ENCODE measurements at regions not wholly inside any gene's neighbourhood (a gene's known extent, or its start where the extent isn't known, plus 50 kb on each side); places are given as distances from the start of the nearest gene placed in this dataset.

GRCh38 chr2:146776596-146776995 lies 1068.2 kb upstream of the ACVR2A start:
- 15 to 58% (median 34%) methylated on average over 4 of the region's 4 CpGs for WGBS, 3 donors
- peak; percentile 32 to 46 for DNase-seq
- no peaks in the 10 kb centered on the region for H3K4me1 ChIP-seq (ENCODE audit: control insufficient read depth in 3 of 3, insufficient read depth in 2 of 3, low read depth in 1 of 3, low read length in 2 of 3)
- H3K27ac ChIP-seq (ENCODE audit: low read depth in 1 of 3, low read length in 2 of 3) = no peak overlapping the region
- H3K27me3 ChIP-seq (ENCODE audit: control insufficient read depth in 3 of 3, insufficient read depth in 3 of 3, low read length in 3 of 3) = no peaks in the 10 kb centered on the region
- H3K9me3 ChIP-seq (ENCODE audit: control insufficient read depth in 2 of 2, insufficient read depth in 1 of 2, low read depth in 1 of 2, low read length in 1 of 2) = peaks cover 0 to 5% of the 10 kb centered on the region in 2 donors
- no peaks in the 10 kb centered on the region for H3K36me3 ChIP-seq (ENCODE audit: control insufficient read depth in 3 of 3, insufficient read depth in 2 of 3, low read depth in 1 of 3, low read length in 3 of 3)
- no peak overlapping the region for H3K4me3 ChIP-seq (ENCODE audit: low read depth in 1 of 3, low read length in 3 of 3)
- FAIRE-seq = no peak

GRCh38 chr2:146771531-146771930 lies 1073.3 kb upstream of the ACVR2A start:
- H3K36me3 ChIP-seq (ENCODE audit: control insufficient read depth in 3 of 3, insufficient read depth in 2 of 3, low read depth in 1 of 3, low read length in 3 of 3) = no peaks in the 10 kb centered on the region
- no peaks in the 10 kb centered on the region for H3K9me3 ChIP-seq (ENCODE audit: control insufficient read depth in 2 of 2, insufficient read depth in 1 of 2, low read depth in 1 of 2, low read length in 1 of 2)
- no peak overlapping the region for H3K4me3 ChIP-seq (ENCODE audit: low read depth in 1 of 3, low read length in 3 of 3)
- 26 to 41% (median 33%) methylated on average over 2 of the region's 2 CpGs for WGBS, 3 donors
- FAIRE-seq (no peak), DNase-seq (no peak)
- H3K27ac ChIP-seq (ENCODE audit: low read depth in 1 of 3, low read length in 2 of 3) = no peak overlapping the region
- H3K27me3 ChIP-seq (ENCODE audit: control insufficient read depth in 3 of 3, insufficient read depth in 3 of 3, low read length in 3 of 3) = no peaks in the 10 kb centered on the region
- H3K4me1 ChIP-seq (ENCODE audit: control insufficient read depth in 3 of 3, insufficient read depth in 2 of 3, low read depth in 1 of 3, low read length in 2 of 3) = no peaks in the 10 kb centered on the region

- Histone ChIP-seq H3K4me3 (ENCODE audit: low read depth in 1 of 3, low read length in 3 of 3) (no peak overlapping the region), H3K9me3 (ENCODE audit: control insufficient read depth in 2 of 2, insufficient read depth in 1 of 2, low read depth in 1 of 2, low read length in 1 of 2) (no peaks in the 10 kb centered on the region), H3K4me1 (ENCODE audit: control insufficient read depth in 3 of 3, insufficient read depth in 2 of 3, low read depth in 1 of 3, low read length in 2 of 3) (no peaks in the 10 kb centered on the region), H3K27me3 (ENCODE audit: control insufficient read depth in 3 of 3, insufficient read depth in 3 of 3, low read length in 3 of 3) (no peaks in the 10 kb centered on the region), H3K36me3 (ENCODE audit: control insufficient read depth in 3 of 3, insufficient read depth in 2 of 3, low read depth in 1 of 3, low read length in 3 of 3) (no peaks in the 10 kb centered on the region), H3K27ac (ENCODE audit: low read depth in 1 of 3, low read length in 2 of 3) (no peak overlapping the region)
- DNase-seq (no peak), FAIRE-seq (no peak)
- 53 to 61% (median 54%) methylated on average over 4 of the region's 4 CpGs for WGBS, 3 donors
Measured at GRCh38 chr2:146764301-146764700, 1080.5 kb upstream of the ACVR2A start.

GRCh38 chr2:146762786-146763185 lies 1082.0 kb upstream of the ACVR2A start:
- no peaks in the 10 kb centered on the region for H3K27me3 ChIP-seq (ENCODE audit: control insufficient read depth in 3 of 3, insufficient read depth in 3 of 3, low read length in 3 of 3)
- no peaks in the 10 kb centered on the region for H3K36me3 ChIP-seq (ENCODE audit: control insufficient read depth in 3 of 3, insufficient read depth in 2 of 3, low read depth in 1 of 3, low read length in 3 of 3)
- 80 to 89% (median 86%) methylated on average over 2 of the region's 2 CpGs for WGBS, 3 donors
- H3K9me3 ChIP-seq (ENCODE audit: control insufficient read depth in 2 of 2, insufficient read depth in 1 of 2, low read depth in 1 of 2, low read length in 1 of 2) = no peaks in the 10 kb centered on the region
- DNase-seq (no peak), FAIRE-seq (no peak)
- H3K4me1 ChIP-seq (ENCODE audit: control insufficient read depth in 3 of 3, insufficient read depth in 2 of 3, low read depth in 1 of 3, low read length in 2 of 3) = no peaks in the 10 kb centered on the region
- H3K4me3 ChIP-seq (ENCODE audit: low read depth in 1 of 3, low read length in 3 of 3) = no peak overlapping the region
- H3K27ac ChIP-seq (ENCODE audit: low read depth in 1 of 3, low read length in 2 of 3) = no peak overlapping the region

DNA sequence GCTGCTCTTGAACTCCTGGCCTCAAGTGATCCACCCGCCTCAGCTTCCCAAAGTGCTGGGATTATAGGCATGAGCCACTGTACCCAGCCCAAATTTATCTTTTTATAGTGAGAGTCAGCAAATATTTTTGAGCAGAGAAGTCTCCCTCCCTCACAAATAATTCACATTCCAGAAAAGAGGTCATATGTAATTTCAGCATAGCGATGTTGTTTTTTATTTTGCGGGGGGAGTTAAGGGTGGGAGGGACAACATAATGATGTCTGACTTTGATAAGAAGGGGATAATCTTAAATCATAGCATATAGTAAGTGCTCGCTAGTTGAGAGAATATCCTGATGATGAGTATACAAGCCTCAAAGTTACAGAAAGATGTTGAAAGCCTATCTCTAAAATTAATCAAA lies 1090.2 kb upstream of the ACVR2A start:
- H3K27ac ChIP-seq (ENCODE audit: low read depth in 1 of 3, low read length in 2 of 3) = no peak overlapping the region
- FAIRE-seq = no peak
- no peaks in the 10 kb centered on the region for H3K9me3 ChIP-seq (ENCODE audit: control insufficient read depth in 2 of 2, insufficient read depth in 1 of 2, low read depth in 1 of 2, low read length in 1 of 2)
- H3K4me1 ChIP-seq (ENCODE audit: control insufficient read depth in 3 of 3, insufficient read depth in 2 of 3, low read depth in 1 of 3, low read length in 2 of 3) = no peaks in the 10 kb centered on the region
- H3K27me3 ChIP-seq (ENCODE audit: control insufficient read depth in 3 of 3, insufficient read depth in 3 of 3, low read length in 3 of 3) = no peaks in the 10 kb centered on the region
- 89 to 94% (median 94%) methylated on average over 4 of the region's 4 CpGs for WGBS, 3 donors
- DNase-seq = no peak
- H3K36me3 ChIP-seq (ENCODE audit: control insufficient read depth in 3 of 3, insufficient read depth in 2 of 3, low read depth in 1 of 3, low read length in 3 of 3) = no peaks in the 10 kb centered on the region
- H3K4me3 ChIP-seq (ENCODE audit: low read depth in 1 of 3, low read length in 3 of 3) = no peak overlapping the region

DNA sequence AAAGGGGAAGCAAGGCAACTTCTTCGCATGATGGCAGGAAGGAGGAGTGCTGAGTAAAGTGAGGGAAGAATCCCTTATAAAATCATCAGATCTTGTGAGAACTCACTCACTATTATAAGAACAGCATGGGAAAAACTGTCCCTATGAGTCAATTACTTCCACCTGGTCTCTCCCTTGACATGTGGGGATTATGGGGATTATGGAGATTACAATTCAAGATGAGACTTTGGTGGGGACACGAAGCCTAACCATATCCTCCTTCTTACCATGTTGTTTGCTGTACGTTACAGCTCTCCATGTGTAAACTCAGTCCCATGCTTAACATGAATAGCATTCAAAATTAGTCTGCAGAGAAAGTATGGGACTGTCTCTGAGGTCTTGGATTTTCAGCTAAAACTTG lies 1096.8 kb upstream of the ACVR2A start:
- no peaks in the 10 kb centered on the region for H3K27me3 ChIP-seq (ENCODE audit: control insufficient read depth in 3 of 3, insufficient read depth in 3 of 3, low read length in 3 of 3)
- no peak overlapping the region for H3K4me3 ChIP-seq (ENCODE audit: low read depth in 1 of 3, low read length in 3 of 3)
- WGBS, 3 donors = 72 to 76% (median 73%) methylated on average over 3 of the region's 3 CpGs
- no peak for DNase-seq
- no peak overlapping the region for H3K27ac ChIP-seq (ENCODE audit: low read depth in 1 of 3, low read length in 2 of 3)
- H3K36me3 ChIP-seq (ENCODE audit: control insufficient read depth in 3 of 3, insufficient read depth in 2 of 3, low read depth in 1 of 3, low read length in 3 of 3) = no peaks in the 10 kb centered on the region
- no peaks in the 10 kb centered on the region for H3K4me1 ChIP-seq (ENCODE audit: control insufficient read depth in 3 of 3, insufficient read depth in 2 of 3, low read depth in 1 of 3, low read length in 2 of 3)
- FAIRE-seq = no peak
- no peaks in the 10 kb centered on the region for H3K9me3 ChIP-seq (ENCODE audit: control insufficient read depth in 2 of 2, insufficient read depth in 1 of 2, low read depth in 1 of 2, low read length in 1 of 2)

GRCh38 chr2:146741260-146741659 lies 1103.6 kb upstream of the ACVR2A start:
- Histone ChIP-seq H3K27ac (ENCODE audit: low read depth in 1 of 3, low read length in 2 of 3) (no peak overlapping the region), H3K36me3 (ENCODE audit: control insufficient read depth in 3 of 3, insufficient read depth in 2 of 3, low read depth in 1 of 3, low read length in 3 of 3) (no peaks in the 10 kb centered on the region), H3K4me1 (ENCODE audit: control insufficient read depth in 3 of 3, insufficient read depth in 2 of 3, low read depth in 1 of 3, low read length in 2 of 3) (no peaks in the 10 kb centered on the region), H3K9me3 (ENCODE audit: control insufficient read depth in 2 of 2, insufficient read depth in 1 of 2, low read depth in 1 of 2, low read length in 1 of 2) (no peaks in the 10 kb centered on the region), H3K27me3 (ENCODE audit: control insufficient read depth in 3 of 3, insufficient read depth in 3 of 3, low read length in 3 of 3) (no peaks in the 10 kb centered on the region), H3K4me3 (ENCODE audit: low read depth in 1 of 3, low read length in 3 of 3) (no peak overlapping the region)
- WGBS, 3 donors = 38 to 59% (median 48%) methylated on average over 4 of the region's 4 CpGs
- FAIRE-seq (no peak), DNase-seq (no peak)

GRCh38 chr2:146734821-146735190 lies 1110.0 kb upstream of the ACVR2A start:
- Histone ChIP-seq H3K36me3 (ENCODE audit: control insufficient read depth in 3 of 3, insufficient read depth in 2 of 3, low read depth in 1 of 3, low read length in 3 of 3) (no peaks in the 10 kb centered on the region), H3K4me1 (ENCODE audit: control insufficient read depth in 3 of 3, insufficient read depth in 2 of 3, low read depth in 1 of 3, low read length in 2 of 3) (no peaks in the 10 kb centered on the region), H3K4me3 (ENCODE audit: low read depth in 1 of 3, low read length in 3 of 3) (no peak overlapping the region), H3K27me3 (ENCODE audit: control insufficient read depth in 3 of 3, insufficient read depth in 3 of 3, low read length in 3 of 3) (no peaks in the 10 kb centered on the region), H3K27ac (ENCODE audit: low read depth in 1 of 3, low read length in 2 of 3) (no peak overlapping the region), H3K9me3 (ENCODE audit: control insufficient read depth in 2 of 2, insufficient read depth in 1 of 2, low read depth in 1 of 2, low read length in 1 of 2) (no peaks in the 10 kb centered on the region)
- DNase-seq = peak in 1 of 2 donors; percentile 10
- no peak for FAIRE-seq
- 21 to 55% (median 30%) methylated on average over 3 of the region's 3 CpGs for WGBS, 3 donors

DNA sequence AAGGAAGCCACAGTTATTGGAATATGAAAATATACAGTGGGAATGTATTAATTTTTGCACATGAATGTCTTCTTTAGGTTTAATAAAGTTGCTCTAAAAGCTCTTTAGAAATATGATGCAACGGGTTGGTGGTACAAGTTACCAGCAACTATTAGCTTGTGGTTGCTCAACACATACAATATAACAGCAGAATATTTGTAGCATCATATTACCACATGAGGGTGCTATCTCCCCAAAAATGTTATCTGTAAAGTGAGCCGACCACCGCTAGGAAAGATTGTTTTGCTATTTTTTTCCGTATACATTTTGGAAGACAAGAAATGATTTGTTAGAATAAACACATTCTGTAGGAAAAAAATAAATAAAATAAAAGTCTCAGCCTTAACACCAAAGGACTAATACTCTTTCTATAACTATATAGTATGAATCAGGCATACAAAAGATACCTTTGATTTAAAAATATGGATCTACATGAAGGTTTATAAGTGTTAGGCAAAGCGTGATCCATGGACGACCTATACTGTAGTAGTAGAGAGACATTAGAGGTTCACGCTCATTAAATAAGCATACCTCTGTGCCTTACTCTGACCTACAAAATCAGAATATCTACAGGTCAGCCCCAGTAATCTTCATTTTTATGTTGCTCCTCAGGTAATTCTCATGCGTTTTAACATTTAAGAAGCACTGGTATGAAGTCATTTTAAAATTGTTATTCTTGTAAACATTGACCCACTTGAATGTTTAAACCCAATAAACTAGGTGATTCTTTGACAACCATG lies 1110.6 kb upstream of the ACVR2A start:
- no peaks in the 10 kb centered on the region for H3K27me3 ChIP-seq (ENCODE audit: control insufficient read depth in 3 of 3, insufficient read depth in 3 of 3, low read length in 3 of 3)
- WGBS, 3 donors = 19 to 31% (median 27%) methylated on average over 8 of the region's 8 CpGs
- H3K4me1 ChIP-seq (ENCODE audit: control insufficient read depth in 3 of 3, insufficient read depth in 2 of 3, low read depth in 1 of 3, low read length in 2 of 3) = no peaks in the 10 kb centered on the region
- H3K9me3 ChIP-seq (ENCODE audit: control insufficient read depth in 2 of 2, insufficient read depth in 1 of 2, low read depth in 1 of 2, low read length in 1 of 2) = no peaks in the 10 kb centered on the region
- H3K36me3 ChIP-seq (ENCODE audit: control insufficient read depth in 3 of 3, insufficient read depth in 2 of 3, low read depth in 1 of 3, low read length in 3 of 3) = no peaks in the 10 kb centered on the region
- FAIRE-seq = peak; percentile 68
- H3K4me3 ChIP-seq (ENCODE audit: low read depth in 1 of 3, low read length in 3 of 3) = no peak overlapping the region
- H3K27ac ChIP-seq (ENCODE audit: low read depth in 1 of 3, low read length in 2 of 3) = no peak overlapping the region
- DNase-seq = peak; percentile 13 to 44
